Psoas muscle (tissue), 7 donors: ENCODE measurements at regions not wholly inside any gene's neighbourhood (a gene's known extent, or its start where the extent isn't known, plus 50 kb on each side); places are given as distances from the start of the nearest gene placed in this dataset.

Experiments
- ATAC-seq, 4 donors: fragments of 200-7000 bp; cut with Tn5 transposase; one replicate each; pipeline ENCODE4 v1.9.1; 2020; ENCODE audit warnings: moderate library complexity in 3 of 4, mild to moderate bottlenecking in 2 of 4
- DNase-seq, 2 donors: peaks; one replicate each; pipeline ENCODE4 v3.0.0-alpha.2; 2020
- H3K27ac ChIP-seq: fragments of 200-600 bp; one replicate; pipeline ENCODE4 v1.8.0; 2022
- H3K27me3 ChIP-seq, 3 donors: fragments of 200-600 bp in 1 of 3; one replicate each; pipeline versions ENCODE4 v1.6.1 to v1.8.0; 2013 to 2022; ENCODE audit warnings: low read length in 2 of 3, mild to moderate bottlenecking in 2 of 3, moderate library complexity in 1 of 3; ENCODE audit not compliant: insufficient read depth in 3 of 3
- H3K36me3 ChIP-seq, 2 donors: fragments of 200-600 bp in 1 of 2; one replicate each; pipeline versions ENCODE4 v1.6.1 to v1.8.0; 2013 to 2022; ENCODE audit warnings: low read depth in 1 of 2, mild to moderate bottlenecking in 1 of 2, moderate library complexity in 1 of 2; ENCODE audit not compliant: insufficient read depth in 1 of 2
- H3K4me1 ChIP-seq: fragments of 200-600 bp; one replicate; pipeline ENCODE4 v1.8.0; 2022
- H3K4me3 ChIP-seq: fragments of 200-600 bp; one replicate; pipeline ENCODE4 v1.8.0; 2022; ENCODE audit warnings: mild to moderate bottlenecking
- H3K9me3 ChIP-seq: fragments of 200-600 bp; one replicate; pipeline ENCODE4 v1.8.0; 2022
- CTCF ChIP-seq: fragments of 200-600 bp; IDR thresholded peaks from one replicate; pipeline ENCODE4 v1.8.0; 2022; ENCODE audit warnings: antibody characterized with exemption
- WGBS, 3 donors: extraction: QIAGEN DNeasy Blood & Tissue Kit; methylation state at CpG; one replicate each; pipeline versions ENCODE4 v1.1.6 to v1.1.7; 2013; 5-methylcytosine and 5-hydroxymethylcytosine counted together
- intact Hi-C, 2 donors: fragments of 100-400 bp; cut with DNase I; formaldehyde crosslinking; loops; one replicate each; pipeline versions ENCODE4 v1.11.0 to v1.14.2; 2022
- donor health status: healthy with polysubstance abuse.
- donor health status: DM: no; HTN: no; CAD: no; lungs with moderate emphysema.
- donor health status: Bipolar disorder and iron deficiency.
- donor health status: healthy.
- donor health status: DM: yes; HTN: yes; CAD: no.
- donor health status: DM: no; HTN: no; CAD: no.
- donor health status: DM: yes; HTN: yes; CAD: no.

GRCh38 chr1:96568639-96569038 lies 152.9 kb upstream of the PTBP2 start:
- Histone ChIP-seq H3K4me3 (no peak overlapping the region), H3K4me1 (no peaks in the 10 kb centered on the region), H3K27ac (no peak overlapping the region), H3K36me3 (no peaks in the 10 kb centered on the region), H3K27me3 (peaks cover 0 to 3% (median 0%) of the 10 kb centered on the region in 3 donors), H3K9me3 (no peaks in the 10 kb centered on the region)
- ATAC-seq (no peak), DNase-seq (no peak)
- 83 to 92% (median 83%) methylated on average over 3 of the region's 3 CpGs for WGBS, 3 donors
- intact Hi-C loops: no loop called here
- no peak for TF ChIP-seq CTCF

DNA sequence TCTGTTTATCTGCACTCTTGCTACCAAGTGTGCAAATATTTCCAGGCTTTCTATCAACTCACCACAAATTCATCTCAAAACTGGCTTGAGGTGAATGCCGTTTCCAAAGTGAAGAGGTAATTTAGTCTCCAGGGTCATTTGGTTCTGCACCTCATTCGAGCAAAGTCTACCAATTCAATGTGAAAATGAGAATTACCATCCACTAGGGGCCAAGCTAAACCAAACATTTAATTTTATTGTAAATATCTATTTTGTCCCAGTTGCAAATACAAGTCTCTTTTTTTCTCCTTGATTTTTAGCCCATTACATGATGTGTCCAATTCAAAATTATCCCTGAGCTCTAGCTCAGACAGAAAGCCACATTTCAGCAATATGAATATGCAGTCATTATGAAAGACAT lies 152.3 kb upstream of the PTBP2 start:
- Histone ChIP-seq H3K9me3 (no peaks in the 10 kb centered on the region), H3K4me1 (no peaks in the 10 kb centered on the region), H3K36me3 (no peaks in the 10 kb centered on the region), H3K27me3 (peaks cover 0 to 3% (median 0%) of the 10 kb centered on the region in 3 donors), H3K27ac (no peak overlapping the region), H3K4me3 (no peak overlapping the region)
- no peak for TF ChIP-seq CTCF
- WGBS, 3 donors: 68 to 76% (median 76%) methylated on average over 2 of the region's 2 CpGs
- no peak for ATAC-seq
- intact Hi-C loops: no loop called here
- no peak for DNase-seq

GRCh38 chr1:96579636-96580035 lies 141.9 kb upstream of the PTBP2 start:
- DNase-seq (no peak), ATAC-seq (no peak)
- intact Hi-C loops: no loop called here
- TF ChIP-seq CTCF: no peak
- no peak overlapping the region for H3K4me3 ChIP-seq
- no peaks in the 10 kb centered on the region for H3K4me1 ChIP-seq
- H3K9me3 ChIP-seq: no peaks in the 10 kb centered on the region
- no peak overlapping the region for H3K27ac ChIP-seq
- peaks cover 0 to 3% (median 0%) of the 10 kb centered on the region in 3 donors for H3K27me3 ChIP-seq
- no peaks in the 10 kb centered on the region for H3K36me3 ChIP-seq

DNA sequence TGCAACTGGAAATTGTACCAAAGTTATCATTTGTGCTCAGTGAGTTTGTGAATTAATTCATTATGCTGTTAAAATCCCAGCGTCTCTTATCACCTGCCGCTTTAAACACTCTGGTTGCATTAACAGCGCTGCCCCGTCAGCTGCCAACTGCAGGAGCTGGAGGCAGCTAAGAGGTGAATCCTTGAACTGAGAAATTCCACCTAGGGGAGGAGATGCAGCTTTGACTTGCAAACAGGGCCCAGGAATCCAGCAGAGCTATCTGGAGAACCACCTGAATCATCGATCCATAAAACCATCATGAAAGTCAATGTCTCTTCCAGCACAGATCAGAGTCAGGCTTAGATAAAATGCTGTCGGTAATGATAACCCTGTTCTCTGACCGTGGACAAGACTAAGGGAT lies 140.7 kb upstream of the PTBP2 start:
- TF ChIP-seq CTCF: no peak
- Histone ChIP-seq H3K4me3 (no peak overlapping the region), H3K4me1 (no peaks in the 10 kb centered on the region), H3K9me3 (no peaks in the 10 kb centered on the region), H3K27ac (no peak overlapping the region), H3K27me3 (peaks cover 0 to 3% (median 0%) of the 10 kb centered on the region in 3 donors), H3K36me3 (no peaks in the 10 kb centered on the region)
- intact Hi-C loops: no loop called here
- DNase-seq: no peak
- no peak for ATAC-seq
- 35 to 49% (median 40%) methylated on average over 7 of the region's 7 CpGs for WGBS, 3 donors

GRCh38 chr1:96581772-96582171 lies 139.8 kb upstream of the PTBP2 start:
- Histone ChIP-seq H3K9me3 (no peaks in the 10 kb centered on the region), H3K36me3 (no peaks in the 10 kb centered on the region), H3K4me3 (no peak overlapping the region), H3K4me1 (no peaks in the 10 kb centered on the region), H3K27me3 (peaks cover 0 to 3% (median 0%) of the 10 kb centered on the region in 3 donors), H3K27ac (no peak overlapping the region)
- ATAC-seq: no peak
- 58 to 65% (median 61%) methylated on average over 7 of the region's 7 CpGs for WGBS, 3 donors
- intact Hi-C loops: no loop called here
- TF ChIP-seq CTCF: no peak
- no peak for DNase-seq
